ENCODE measurements at regions not wholly inside any gene's neighbourhood (a gene's known extent, or its start where the extent isn't known, plus 50 kb on each side); places are given as distances from the start of the nearest gene placed in this dataset.
A peak's percentile ranks its signal among the peaks of the same experiment; 100 is the strongest.
"Not testable (repeated sequence)": the region's sequence is repeated elsewhere in the genome, so short reads cannot be mapped to it uniquely, and the experiment has no call there.

GRCh38 chr5:124929000-124929399 is 182.6 kb upstream of the ZNF608 start:
- no peak for DNase-seq

- DNase-seq, result no peak
Observed at GRCh38 chr5:124932791-124933600, 186.6 kb upstream of the ZNF608 start.

- DNase-seq, result peak; percentile 84
Observed at GRCh38 chr5:124935065-124935464, 188.6 kb upstream of the ZNF608 start.

- no peak for DNase-seq
Observed at GRCh38 chr5:124936626-124936933, 190.1 kb upstream of the ZNF608 start.

- DNase-seq, result no peak
Observed at GRCh38 chr5:124941051-124942049, 194.9 kb upstream of the ZNF608 start.

- DNase-seq, result peak; percentile 39
Observed at GRCh38 chr5:124948062-124948753, 201.8 kb upstream of the ZNF608 start.

- DNase-seq, result no peak
Observed at GRCh38 chr5:124948754-124949275, 202.4 kb upstream of the ZNF608 start.

GRCh38 chr5:124949862-124950261 is 203.4 kb upstream of the ZNF608 start:
- DNase-seq, result no peak

- no peak for DNase-seq
Observed at GRCh38 chr5:124951105-124951504, 204.7 kb upstream of the ZNF608 start.

- peak; percentile 58 for DNase-seq
Observed at GRCh38 chr5:124951661-124952060, 205.2 kb upstream of the ZNF608 start.

GRCh38 chr5:124952079-124952478 is 205.6 kb upstream of the ZNF608 start:
- DNase-seq, result peak; percentile 93

- DNase-seq, result peak; percentile 41
Observed at GRCh38 chr5:124952566-124952965, 206.1 kb upstream of the ZNF608 start.

- no peak for DNase-seq
Observed at GRCh38 chr5:124954784-124955183, 208.3 kb upstream of the ZNF608 start.

- DNase-seq, result no peak
Observed at GRCh38 chr5:124956471-124957029, 210.1 kb upstream of the ZNF608 start.

GRCh38 chr5:124957063-124957462 is 210.6 kb upstream of the ZNF608 start:
- DNase-seq, result no peak

GRCh38 chr5:124960266-124960665 is 213.8 kb upstream of the ZNF608 start:
- DNase-seq, result no peak

- no peak for DNase-seq
Observed at GRCh38 chr5:124961521-124961920, 215.1 kb upstream of the ZNF608 start.

- no peak for DNase-seq
Observed at GRCh38 chr5:124962111-124962510, 215.7 kb upstream of the ZNF608 start.

- no peak for DNase-seq
Observed at GRCh38 chr5:124962735-124963134, 216.3 kb upstream of the ZNF608 start.

GRCh38 chr5:124963236-124963919 is 216.9 kb upstream of the ZNF608 start:
- DNase-seq, result no peak

GRCh38 chr5:124966741-124967140 is 220.3 kb upstream of the ZNF608 start:
- not testable (repeated sequence) for DNase-seq

- DNase-seq, result not testable (repeated sequence)
Observed at GRCh38 chr5:124970381-124970780, 223.9 kb upstream of the ZNF608 start.
